MM.1S (cell line): ENCODE measurements at regions not wholly inside any gene's neighbourhood (a gene's known extent, or its start where the extent isn't known, plus 50 kb on each side); places are given as distances from the start of the nearest gene placed in this dataset.

ENCODE experiments used
- DNase-seq: peaks from one replicate; pipeline ENCODE4 v3.0.0-alpha.2; 2015
- H2AFZ ChIP-seq: fragments of 300-600 bp; sonication (generic); 2 replicates; pipeline ENCODE4 v1.6.0; 2016; ENCODE audit warnings: antibody characterized with exemption, low read length
- H3F3A ChIP-seq: fragments of 300-600 bp; sonication (generic); 2 replicates; pipeline ENCODE4 v1.6.1; 2016; ENCODE audit warnings: mild to moderate bottlenecking, antibody characterized with exemption, low read length, moderate library complexity, mixed read lengths; ENCODE audit not compliant: insufficient read depth
- H3K27ac ChIP-seq: fragments of 300-600 bp; sonication (generic); 2 replicates; pipeline ENCODE4 v1.5.1; 2016; ENCODE audit warnings: mild to moderate bottlenecking, low read length
- H3K27me3 ChIP-seq: fragments of 300-600 bp; sonication (generic); replicated peaks from 2 replicates; pipeline ENCODE4 v1.6.0; 2016; ENCODE audit warnings: low read length; ENCODE audit not compliant: insufficient read depth
- H3K36me3 ChIP-seq: fragments of 300-600 bp; sonication (generic); replicated peaks from 2 replicates; pipeline ENCODE4 v1.6.1; 2016; ENCODE audit warnings: mild to moderate bottlenecking, low read length, mixed read lengths; ENCODE audit not compliant: insufficient read depth
- H3K4me1 ChIP-seq: fragments of 300-600 bp; sonication (generic); 2 replicates; pipeline ENCODE4 v1.6.1; 2016; ENCODE audit warnings: low read length, mixed read lengths
- H3K4me2 ChIP-seq: fragments of 300-600 bp; sonication (generic); 2 replicates; pipeline ENCODE4 v1.6.0; 2016; ENCODE audit warnings: low read depth, low read length
- H3K4me3 ChIP-seq: fragments of 300-600 bp; sonication (generic); 2 replicates; pipeline ENCODE4 v1.5.1; 2016; ENCODE audit warnings: low read length, mixed read lengths
- H3K79me2 ChIP-seq: fragments of 300-600 bp; sonication (generic); 2 replicates; pipeline ENCODE4 v1.6.1; 2016; ENCODE audit warnings: mixed run types, low read length, mixed read lengths
- H3K9ac ChIP-seq: fragments of 300-600 bp; sonication (generic); 2 replicates; pipeline ENCODE4 v1.6.1; 2016; ENCODE audit warnings: low read length, mixed read lengths
- H3K9me2 ChIP-seq: fragments of 300-600 bp; sonication (generic); replicated peaks from 2 replicates; pipeline ENCODE4 v1.6.1; 2016; ENCODE audit warnings: mild to moderate bottlenecking, low read length, mixed read lengths; ENCODE audit not compliant: insufficient read depth
- H3K9me3 ChIP-seq: fragments of 300-600 bp; sonication (generic); replicated peaks from 2 replicates; pipeline ENCODE4 v1.6.1; 2016; ENCODE audit warnings: mild to moderate bottlenecking, low read length, mixed read lengths; ENCODE audit not compliant: insufficient read depth
- H4K20me1 ChIP-seq: fragments of 300-600 bp; sonication (generic); 2 replicates; pipeline ENCODE4 v1.6.1; 2016; ENCODE audit warnings: mild to moderate bottlenecking, low read length, moderate library complexity, mixed read lengths; ENCODE audit not compliant: insufficient read depth
- CTCF ChIP-seq: fragments of 300-600 bp; sonication (generic); IDR thresholded peaks from 2 replicates; pipeline ENCODE4 v1.5.1; 2016; ENCODE audit warnings: antibody characterized with exemption, low read length, mixed read lengths
- EZH2 ChIP-seq: fragments of 300-600 bp; sonication (generic); optimal IDR thresholded peaks from 2 replicates; pipeline ENCODE3; 2017; ENCODE audit warnings: low read depth, mild to moderate bottlenecking, antibody characterized with exemption, low read length, mixed read lengths
- EZH2phosphoT487 ChIP-seq: fragments of 300-600 bp; sonication (generic); IDR thresholded peaks from 2 replicates; pipeline ENCODE4 v1.6.1; 2018; ENCODE audit warnings: antibody characterized with exemption, low read length

DNA sequence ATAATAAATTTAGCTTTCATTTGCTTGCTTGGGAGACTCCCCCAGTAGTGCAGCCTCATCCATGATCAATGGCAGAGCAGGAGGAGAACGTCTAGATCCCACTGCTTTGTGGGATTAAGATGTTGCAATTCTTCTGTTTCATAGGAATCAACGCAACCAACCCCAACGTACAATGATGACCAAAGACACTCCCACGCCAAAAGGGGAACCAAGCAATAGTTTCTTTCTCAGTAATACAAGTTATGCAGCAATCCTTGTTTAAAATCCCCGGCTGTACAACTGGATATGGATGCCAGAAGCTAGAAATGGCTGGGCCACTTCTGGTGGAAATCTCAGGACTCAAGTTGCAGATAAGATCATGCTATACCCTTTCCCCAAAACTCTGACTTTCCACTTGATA, 411.2 kb downstream of the VPS13C start:
- no peak overlapping the region for H3K9ac ChIP-seq
- H3K79me2 ChIP-seq = no peaks in the 10 kb centered on the region
- no peaks in the 10 kb centered on the region for H3K36me3 ChIP-seq
- H3K4me3 ChIP-seq = no peak overlapping the region
- no peaks in the 10 kb centered on the region for H3K9me3 ChIP-seq
- no peaks in the 10 kb centered on the region for H3F3A ChIP-seq
- no peak overlapping the region for H3K4me2 ChIP-seq
- H3K27me3 ChIP-seq = no peaks in the 10 kb centered on the region
- H3K27ac ChIP-seq = no peak overlapping the region
- no peaks in the 10 kb centered on the region for H3K9me2 ChIP-seq
- no peaks in the 10 kb centered on the region for H3K4me1 ChIP-seq
- no peak for DNase-seq
- no peaks in the 10 kb centered on the region for H4K20me1 ChIP-seq
- no peak overlapping the region for H2AFZ ChIP-seq
- TF ChIP-seq EZH2phosphoT487 = no peak
- TF ChIP-seq EZH2 = no peak
- no peak for TF ChIP-seq CTCF

- no peak overlapping the region for H3K4me2 ChIP-seq
- no peaks in the 10 kb centered on the region for H4K20me1 ChIP-seq
- H3K9me2 ChIP-seq = no peaks in the 10 kb centered on the region
- H3K4me1 ChIP-seq = no peaks in the 10 kb centered on the region
- no peak for DNase-seq
- H3K4me3 ChIP-seq = no peak overlapping the region
- no peak overlapping the region for H3K27ac ChIP-seq
- no peaks in the 10 kb centered on the region for H3F3A ChIP-seq
- H3K27me3 ChIP-seq = no peaks in the 10 kb centered on the region
- H2AFZ ChIP-seq = no peak overlapping the region
- TF ChIP-seq EZH2phosphoT487 (no peak), EZH2 (no peak), CTCF (no peak)
- no peaks in the 10 kb centered on the region for H3K36me3 ChIP-seq
- H3K9ac ChIP-seq = no peak overlapping the region
- no peaks in the 10 kb centered on the region for H3K9me3 ChIP-seq
- no peaks in the 10 kb centered on the region for H3K79me2 ChIP-seq
Observed at GRCh38 chr15:61644550-61644949, 415.4 kb upstream of the RORA start.

- Histone ChIP-seq H3K27ac (no peak overlapping the region), H3K27me3 (no peaks in the 10 kb centered on the region), H3K4me2 (no peak overlapping the region), H3K4me3 (no peak overlapping the region), H3K9me2 (no peaks in the 10 kb centered on the region), H3K9ac (no peak overlapping the region), H3F3A (no peaks in the 10 kb centered on the region), H2AFZ (no peak overlapping the region), H3K36me3 (no peaks in the 10 kb centered on the region), H3K9me3 (no peaks in the 10 kb centered on the region), H3K4me1 (no peaks in the 10 kb centered on the region), H3K79me2 (no peaks in the 10 kb centered on the region), H4K20me1 (no peaks in the 10 kb centered on the region)
- no peak for TF ChIP-seq EZH2phosphoT487
- TF ChIP-seq CTCF = no peak
- TF ChIP-seq EZH2 = no peak
- no peak for DNase-seq
Observed at GRCh38 chr15:61641645-61642044, 412.5 kb upstream of the RORA start.
